ENCODE measurements at regions not wholly inside any gene's neighbourhood (a gene's known extent, or its start where the extent isn't known, plus 50 kb on each side); places are given as distances from the start of the nearest gene placed in this dataset.

DNA sequence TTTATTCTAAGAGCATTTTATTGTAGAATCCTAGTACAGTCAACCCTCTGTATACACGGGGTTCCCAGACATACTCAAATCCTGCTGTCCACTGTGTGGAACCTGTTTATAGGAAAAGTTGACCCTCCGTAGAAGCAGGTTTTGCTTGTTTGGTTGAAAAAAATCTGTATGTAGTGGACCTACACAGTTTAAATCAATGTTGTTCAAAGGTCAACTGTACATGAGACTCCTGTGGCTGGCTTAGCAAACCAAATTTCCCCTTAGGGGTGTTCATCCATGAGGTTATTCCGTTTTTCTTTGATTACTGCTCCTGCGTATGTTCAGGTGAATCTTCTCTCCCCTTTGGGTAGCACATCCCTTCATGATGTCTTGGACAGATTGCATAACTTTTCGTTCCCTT is 387.0 kb upstream of the ZFP64 start:
- TF ChIP-seq, protein P1, sequence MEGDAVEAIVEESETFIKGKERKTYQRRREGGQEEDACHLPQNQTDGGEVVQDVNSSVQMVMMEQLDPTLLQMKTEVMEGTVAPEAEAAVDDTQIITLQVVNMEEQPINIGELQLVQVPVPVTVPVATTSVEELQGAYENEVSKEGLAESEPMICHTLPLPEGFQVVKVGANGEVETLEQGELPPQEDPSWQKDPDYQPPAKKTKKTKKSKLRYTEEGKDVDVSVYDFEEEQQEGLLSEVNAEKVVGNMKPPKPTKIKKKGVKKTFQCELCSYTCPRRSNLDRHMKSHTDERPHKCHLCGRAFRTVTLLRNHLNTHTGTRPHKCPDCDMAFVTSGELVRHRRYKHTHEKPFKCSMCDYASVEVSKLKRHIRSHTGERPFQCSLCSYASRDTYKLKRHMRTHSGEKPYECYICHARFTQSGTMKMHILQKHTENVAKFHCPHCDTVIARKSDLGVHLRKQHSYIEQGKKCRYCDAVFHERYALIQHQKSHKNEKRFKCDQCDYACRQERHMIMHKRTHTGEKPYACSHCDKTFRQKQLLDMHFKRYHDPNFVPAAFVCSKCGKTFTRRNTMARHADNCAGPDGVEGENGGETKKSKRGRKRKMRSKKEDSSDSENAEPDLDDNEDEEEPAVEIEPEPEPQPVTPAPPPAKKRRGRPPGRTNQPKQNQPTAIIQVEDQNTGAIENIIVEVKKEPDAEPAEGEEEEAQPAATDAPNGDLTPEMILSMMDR (IDR thresholded peaks at IDR 0.05; ENCODE audit: borderline replicate concordance, extremely low read depth, low read length, poor library complexity, severe bottlenecking), result no peak
- no peak for TF ChIP-seq EZH2 (IDR thresholded peaks at IDR 0.05; ENCODE audit: borderline replicate concordance, low read depth, low read length, severe bottlenecking)
